ENCODE measurements at regions not wholly inside any gene's neighbourhood (a gene's known extent, or its start where the extent isn't known, plus 50 kb on each side); places are given as distances from the start of the nearest gene placed in this dataset.

DNA sequence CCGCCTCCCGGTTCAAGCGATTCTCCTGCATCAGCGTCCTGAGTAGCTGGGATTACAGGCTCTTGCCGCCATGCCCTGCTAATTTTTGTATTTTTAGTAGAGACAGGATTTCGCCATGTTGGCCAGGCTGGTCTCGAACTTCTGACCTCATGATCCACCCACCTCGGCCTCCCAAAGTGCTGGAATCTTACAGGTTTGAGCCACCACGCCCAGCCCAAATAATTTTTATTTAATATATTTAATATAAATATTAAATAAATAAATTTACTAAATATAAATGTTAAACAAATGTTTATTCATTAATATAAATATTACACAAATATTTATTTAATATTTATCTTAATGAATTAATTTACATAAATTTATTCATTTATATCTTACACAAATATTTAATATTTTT is 120.2 kb downstream of the SHOX start (continued):
- no peak for TF ChIP-seq YY1 (IDR thresholded peaks at IDR 0.05; ENCODE audit: low read depth, low read length)
- no peak for TF ChIP-seq SRF (IDR thresholded peaks at IDR 0.05; ENCODE audit: low read depth, low read length)
- TF ChIP-seq NRF1 (IDR thresholded peaks at IDR 0.05; ENCODE audit: low read depth, low read length): no peak

Measured in H1 (cell line).